HCT116 (cell line): ENCODE measurements at regions not wholly inside any gene's neighbourhood (a gene's known extent, or its start where the extent isn't known, plus 50 kb on each side); places are given as distances from the start of the nearest gene placed in this dataset.

Experiments used
- ATAC-seq: fragments of 200-7000 bp; cut with Tn5 transposase; 2 replicates; pipeline ENCODE4 v1.9.1; 2020; ENCODE audit warnings: mild to moderate bottlenecking, moderate library complexity
- BruUV-seq: library from RNA; stranded (reverse); fragments of 400-500 nt; replicated peaks from 2 replicates; lab custom pipeline; 2021; lab: Mats Ljungman, UMichigan
- CTCF ChIA-PET: fragments of 300-600 bp; sonication (Branson Sonifier 250); formaldehyde crosslinking; loops from one replicate; lab custom pipeline; 2021; ENCODE audit warnings: antibody characterized with exemption; lab: Charles Lee
- POLR2A ChIA-PET: fragments of 300-600, 350-600 bp; sonication (Branson Sonifier 250); formaldehyde crosslinking; loops from one replicate; lab custom pipeline; 2021; ENCODE audit warnings: antibody characterized with exemption; lab: Charles Lee
- RAD21 ChIA-PET, 2 experiments: fragments of 300-600 bp; sonication (Branson Sonifier 250); formaldehyde crosslinking; loops; one replicate each; lab custom pipeline; 2023; ENCODE audit warnings: low total read pairs in 2 of 2; ENCODE audit not compliant: uncharacterized antibody in 2 of 2, unreplicated experiment in 2 of 2, low non-redundant PET in 1 of 2; lab: Charles Lee
- DNase-seq: peaks from one replicate; pipeline ENCODE4 v3.0.0-alpha.2; 2010; ENCODE audit warnings: low read depth, low spot score
- H2AFZ ChIP-seq: fragments of 200-600 bp; shearing (Covaris generic), sonication (generic); 2 replicates; pipeline ENCODE4 v1.6.1; 2017; ENCODE audit warnings: low read depth, mixed run types, mixed read lengths, antibody characterized with exemption, low read length; ENCODE audit not compliant: poor library complexity, severe bottlenecking
- H3K27ac ChIP-seq: 2 replicates; pipeline ENCODE4 v1.5.1; 2012; ENCODE audit warnings: low read depth, low read length
- H3K27me3 ChIP-seq: fragments of 200-600 bp; sonication (generic); 2 replicates; pipeline ENCODE4 v1.6.1; 2016; ENCODE audit warnings: mixed run types, low read length, mixed read lengths; ENCODE audit not compliant: insufficient read depth
- H3K36me3 ChIP-seq, 2 experiments: fragments of 200-500 bp in 1 of 2; fragments of 200-600 bp in 1 of 2; sonication (Bioruptor generic) in 1 of 2; sonication (generic) in 1 of 2; 2 replicates each; pipeline versions ENCODE4 v1.5.1 to v1.6.1; 2014 to 2016; ENCODE audit warnings: low read length in 2 of 2, inconsistent platforms in 1 of 2, mixed read lengths in 1 of 2, mixed run types in 1 of 2; ENCODE audit not compliant: insufficient read depth in 2 of 2, control insufficient read depth in 1 of 2
- H3K4me1 ChIP-seq, 2 experiments: fragments of 200-600 bp in 1 of 2; sonication (generic) in 1 of 2; 2 replicates each; pipeline versions ENCODE4 v1.5.1 to v1.6.1; 2012 to 2017; ENCODE audit warnings: low read length in 2 of 2, inconsistent platforms in 1 of 2, mild to moderate bottlenecking in 1 of 2, mixed read lengths in 1 of 2, mixed run types in 1 of 2, moderate library complexity in 1 of 2; ENCODE audit not compliant: insufficient read depth in 2 of 2, control insufficient read depth in 1 of 2
- H3K4me2 ChIP-seq: fragments of 200-600 bp; sonication (generic); 2 replicates; pipeline ENCODE4 v1.6.1; 2017; ENCODE audit warnings: mixed run types, low read length, mixed read lengths
- H3K4me3 ChIP-seq, 2 experiments: fragments of 200-600 bp in 1 of 2; sonication (generic) in 1 of 2; replicated peaks in 1 of 2; 2 replicates each; pipeline ENCODE4 v1.5.1; 2011 to 2016; ENCODE audit warnings: low read length in 2 of 2, control low read depth in 1 of 2, low read depth in 1 of 2, mild to moderate bottlenecking in 1 of 2, mixed read lengths in 1 of 2, mixed run types in 1 of 2
- H3K79me2 ChIP-seq: fragments of 200-600 bp; sonication (generic); 2 replicates; pipeline ENCODE4 v1.6.1; 2017; ENCODE audit warnings: mild to moderate bottlenecking, mixed run types, low read length, moderate library complexity, mixed read lengths; ENCODE audit not compliant: insufficient read depth
- H3K9ac ChIP-seq: fragments of 200-600 bp; sonication (generic); 2 replicates; pipeline ENCODE4 v1.6.1; 2016; ENCODE audit warnings: low read length, mixed read lengths
- H3K9me2 ChIP-seq: fragments of 200-600 bp; sonication (generic), shearing (Covaris generic); 2 replicates; pipeline ENCODE4 v1.6.1; 2017; ENCODE audit warnings: mixed run types, mild to moderate bottlenecking, moderate library complexity; ENCODE audit not compliant: insufficient read depth
- H3K9me3 ChIP-seq, 2 experiments: fragments of 200-500 bp in 1 of 2; fragments of 200-600 bp in 1 of 2; sonication (Bioruptor generic) in 1 of 2; sonication (generic) in 1 of 2; 2 replicates each; pipeline ENCODE4 v1.6.1; 2014 to 2017; ENCODE audit warnings: low read length in 2 of 2, mixed read lengths in 2 of 2, inconsistent platforms in 1 of 2, low read depth in 1 of 2, mild to moderate bottlenecking in 1 of 2, mixed run types in 1 of 2, moderate library complexity in 1 of 2; ENCODE audit not compliant: control insufficient read depth in 1 of 2, insufficient read depth in 1 of 2
- H4K20me1 ChIP-seq: fragments of 200-600 bp; sonication (generic), shearing (Covaris generic); 2 replicates; pipeline ENCODE4 v1.6.1; 2017; ENCODE audit warnings: mixed run types, mild to moderate bottlenecking, moderate library complexity; ENCODE audit not compliant: insufficient read depth
- ATF3 ChIP-seq: IDR thresholded peaks from 2 replicates; pipeline ENCODE4 v1.6.1; 2012
- CBX3 ChIP-seq: IDR thresholded peaks from 2 replicates; pipeline ENCODE4 v1.6.1; 2012; ENCODE audit warnings: low read depth
- CTCF ChIP-seq, 3 experiments: fragments of 200-600 bp in 1 of 3; sonication (generic) in 1 of 3; IDR thresholded peaks in 2 of 3; conservative IDR thresholded peaks in 1 of 3; 2 replicates each; pipeline ENCODE4 v1.5.1; 2012 to 2017; ENCODE audit warnings: low read depth in 2 of 3, low read length in 2 of 3, antibody characterized with exemption in 1 of 3, borderline replicate concordance in 1 of 3, control low read depth in 1 of 3, mild to moderate bottlenecking in 1 of 3, mixed read lengths in 1 of 3, mixed run types in 1 of 3, moderate library complexity in 1 of 3; ENCODE audit not compliant: insufficient read depth in 1 of 3
- EGR1 ChIP-seq: IDR thresholded peaks from 2 replicates; pipeline ENCODE4 v1.6.1; 2012; ENCODE audit warnings: low read depth
- ELF1 ChIP-seq: IDR thresholded peaks from 2 replicates; pipeline ENCODE4 v1.6.1; 2012; ENCODE audit warnings: low read depth, borderline replicate concordance
- EZH2 ChIP-seq: fragments of 200-600 bp; sonication (generic); IDR thresholded peaks from 2 replicates; pipeline ENCODE4 v1.6.1; 2017; ENCODE audit warnings: antibody characterized with exemption, mixed run types
- EZH2phosphoT487 ChIP-seq: fragments of 200-600 bp; IDR thresholded peaks from 2 replicates; pipeline ENCODE4 v1.6.1; 2018; ENCODE audit warnings: antibody characterized with exemption, borderline replicate concordance
- FOSL1 ChIP-seq: IDR thresholded peaks from 2 replicates; pipeline ENCODE4 v1.6.1; 2012; ENCODE audit warnings: low read depth
- JUND ChIP-seq: IDR thresholded peaks from 2 replicates; pipeline ENCODE4 v1.6.1; 2012
- MAX ChIP-seq: IDR thresholded peaks from 2 replicates; pipeline ENCODE4 v1.6.1; 2012
- POLR2A ChIP-seq: IDR thresholded peaks from 2 replicates; pipeline ENCODE4 v1.7.0; 2011; ENCODE audit warnings: borderline replicate concordance; ENCODE audit not compliant: insufficient read depth, insufficient read length; ENCODE audit errors: extremely low read depth
- POLR2AphosphoS5 ChIP-seq: IDR thresholded peaks from 2 replicates; pipeline ENCODE4 v1.6.1; 2011; ENCODE audit warnings: mild to moderate bottlenecking, low read depth, low read length, moderate library complexity
- SIN3A ChIP-seq: IDR thresholded peaks from 2 replicates; pipeline ENCODE4 v1.6.1; 2012; ENCODE audit warnings: low read depth
- SP1 ChIP-seq: IDR thresholded peaks from 2 replicates; pipeline ENCODE4 v1.6.1; 2012; ENCODE audit warnings: low read depth
- SRF ChIP-seq: IDR thresholded peaks from 2 replicates; pipeline ENCODE4 v1.6.1; 2012; ENCODE audit warnings: low read depth
- TCF7L2 ChIP-seq: IDR thresholded peaks from 2 replicates; pipeline ENCODE4 v1.7.0; 2011; ENCODE audit warnings: borderline replicate concordance, inconsistent platforms; ENCODE audit not compliant: insufficient read depth, insufficient read length; ENCODE audit errors: extremely low read depth
- YY1 ChIP-seq: IDR thresholded peaks from 2 replicates; pipeline ENCODE4 v1.6.1; 2011; ENCODE audit warnings: low read length, low read depth, moderate library complexity, mild to moderate bottlenecking; ENCODE audit not compliant: insufficient replicate concordance; ENCODE audit errors: extremely low read depth
- ZFX ChIP-seq: fragments of 450-650 bp; IDR thresholded peaks from 2 replicates; pipeline ENCODE4 v1.6.1; 2017
- intact Hi-C: fragments of 100-400 bp; cut with micrococcal nuclease; formaldehyde crosslinking; loops from 2 replicates; pipeline ENCODE4 v1.10.0; 2022

- Histone ChIP-seq H3K4me2 (no peak overlapping the region), H4K20me1 (no peaks in the 10 kb centered on the region)
- intact Hi-C loops, result no loop called here
Measured at GRCh38 chr11:104534278-104534677, 364.0 kb downstream of the CASP12 start.

GRCh38 chr11:104531894-104532293, 366.4 kb downstream of the CASP12 start:
- Histone ChIP-seq H3K27me3 (no peaks in the 10 kb centered on the region), H3K36me3 (no peaks in the 10 kb centered on the region), H3K27ac (no peak overlapping the region), H4K20me1 (no peaks in the 10 kb centered on the region)
- TF ChIP-seq SRF, result no peak
- no peak for TF ChIP-seq EZH2
- no peak for TF ChIP-seq CTCF (IDR thresholded peaks at IDR 0.05 in 2 of 3, conservative IDR thresholded peaks at IDR 0.05 in 1 of 3; ENCODE audit: borderline replicate concordance in 1 of 3, insufficient read depth in 1 of 3, low read depth in 2 of 3, low read length in 2 of 3)
- no peak for TF ChIP-seq MAX
- TF ChIP-seq POLR2A, result no peak
- no peak for TF ChIP-seq SIN3A
- TF ChIP-seq SP1, result no peak
- TF ChIP-seq EGR1, result no peak
- no peak for TF ChIP-seq POLR2AphosphoS5
- no peak for TF ChIP-seq TCF7L2
- TF ChIP-seq YY1, result no peak
- TF ChIP-seq ELF1, result no peak
- no peak for TF ChIP-seq CBX3
- TF ChIP-seq, all 23 proteins: peak for 0
- H2AFZ ChIP-seq, result no peak overlapping the region
- H3K4me3 ChIP-seq, result no peak overlapping the region
- CTCF ChIA-PET, result no interaction called here
- no TSS peak for BruUV-seq
- H3K4me1 ChIP-seq, result no peaks in the 10 kb centered on the region
- POLR2A ChIA-PET, result no interaction called here
- no peaks in the 10 kb centered on the region for H3K9me3 ChIP-seq
- DNase-seq (no peak), ATAC-seq (no peak)
- H3K9ac ChIP-seq, result no peak overlapping the region
- RAD21 ChIA-PET, result no interaction called here
- no peaks in the 10 kb centered on the region for H3K9me2 ChIP-seq
- intact Hi-C loops, result no loop called here
- no peaks in the 10 kb centered on the region for H3K79me2 ChIP-seq
- H3K4me2 ChIP-seq, result no peak overlapping the region

More at GRCh38 chr11:104534278-104534677, 364.0 kb downstream of the CASP12 start:
- no peaks in the 10 kb centered on the region for H3K4me1 ChIP-seq
- no peak overlapping the region for H3K9ac ChIP-seq
- ATAC-seq, result no peak
- ChIA-PET POLR2A (no interaction called here), RAD21 (no interaction called here)
- TF ChIP-seq ATF3 (no peak), JUND (no peak), ZFX (no peak), FOSL1 (no peak), EZH2phosphoT487 (no peak), YY1 (no peak), ELF1 (no peak)
- TF ChIP-seq, all 23 proteins: peak for 0
- Histone ChIP-seq H3K79me2 (no peaks in the 10 kb centered on the region), H3K9me3 (no peaks in the 10 kb centered on the region), H3K36me3 (no peaks in the 10 kb centered on the region), H3K27ac (no peak overlapping the region), H3K4me3 (no peak overlapping the region), H2AFZ (peak overlapping the region; percentile 36), H3K27me3 (no peaks in the 10 kb centered on the region), H3K9me2 (no peaks in the 10 kb centered on the region)
- DNase-seq, result no peak
- CTCF ChIA-PET, result no interaction called here
- no TSS peak for BruUV-seq
